ENCODE measurements at regions not wholly inside any gene's neighbourhood (a gene's known extent, or its start where the extent isn't known, plus 50 kb on each side); places are given as distances from the start of the nearest gene placed in this dataset.

- Histone ChIP-seq H3K27ac (ENCODE audit: low read depth, low read length) (no peak overlapping the region), H2AFZ (ENCODE audit: low read depth, low read length) (no peak overlapping the region), H3K9ac (ENCODE audit: low read length) (no peak overlapping the region), H3K4me2 (ENCODE audit: low read length) (no peak overlapping the region), H3K4me3 (ENCODE audit: insufficient read depth, low read depth, low read length) (no peak overlapping the region), H4K20me1 (ENCODE audit: insufficient read depth, low read length) (no peaks in the 10 kb centered on the region), H3K9me3 (ENCODE audit: insufficient read depth, low read depth, low read length) (no peaks in the 10 kb centered on the region), H3K4me1 (ENCODE audit: insufficient read depth, low read length) (peaks cover under 1% of the 10 kb centered on the region), H3K27me3 (ENCODE audit: insufficient read depth, low read length) (no peaks in the 10 kb centered on the region), H3K79me2 (ENCODE audit: insufficient read depth, low read length) (no peaks in the 10 kb centered on the region), H3K36me3 (ENCODE audit: insufficient read depth, low read length) (no peaks in the 10 kb centered on the region)
- H3K4me3 Mint-ChIP-seq (ENCODE audit: unreplicated experiment): no peak overlapping the region
- no peaks in the 10 kb centered on the region for H3K36me3 Mint-ChIP-seq (ENCODE audit: low read depth, unreplicated experiment)
- H3K27ac Mint-ChIP-seq (ENCODE audit: unreplicated experiment): peak overlapping the region; percentile 73
- H3K9me3 Mint-ChIP-seq (ENCODE audit: unreplicated experiment): no peaks in the 10 kb centered on the region
- H3K4me1 Mint-ChIP-seq (ENCODE audit: low read depth, unreplicated experiment): peaks cover 24% of the 10 kb centered on the region
- no peak for TF ChIP-seq CTCF (IDR thresholded peaks at IDR 0.05; ENCODE audit: insufficient read depth, low read depth, low read length)
- no peak for TF ChIP-seq EZH2 (IDR thresholded peaks at IDR 0.05; ENCODE audit: insufficient read depth, low read length)
- H3K27me3 Mint-ChIP-seq (ENCODE audit: low read depth, unreplicated experiment): no peaks in the 10 kb centered on the region
- DNase-seq (ENCODE audit: low read depth) (peak; percentile 67), FAIRE-seq (peak; percentile 84)
These were observed 50.7 kb upstream of the LIN7C start for GRCh38 chr11:27557226-27557625.

Data from astrocyte (in vitro differentiated cells and primary cell).